ENCODE measurements at regions not wholly inside any gene's neighbourhood (a gene's known extent, or its start where the extent isn't known, plus 50 kb on each side); places are given as distances from the start of the nearest gene placed in this dataset.
"Not testable (repeated sequence)": the region's sequence is repeated elsewhere in the genome, so short reads cannot be mapped to it uniquely, and the experiment has no call there.

DNA sequence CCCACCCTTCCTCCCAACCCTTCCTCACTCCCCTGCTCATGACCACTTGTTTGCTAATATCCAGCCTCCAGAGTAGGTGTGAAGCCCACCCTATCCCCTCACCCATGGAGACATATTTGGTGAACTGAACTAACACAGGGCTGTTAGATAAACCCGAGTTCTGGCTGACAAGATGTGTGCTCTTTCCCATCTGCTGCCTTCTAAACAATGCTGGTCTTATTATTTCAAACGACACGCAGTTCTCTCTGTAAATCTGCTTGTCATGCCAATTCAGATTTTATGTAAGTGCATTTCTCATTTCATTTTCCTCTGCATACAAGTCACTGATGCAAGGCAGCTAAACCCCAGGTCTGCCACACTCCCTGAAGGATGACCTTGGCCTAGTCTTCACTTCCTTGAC is 343.0 kb upstream of the CDH5 start:
- H4K20me1 ChIP-seq (ENCODE audit: control insufficient read depth, extremely low read depth, insufficient read depth, low read length), result no peaks in the 10 kb centered on the region
- no peak overlapping the region for H3K4me2 ChIP-seq (ENCODE audit: extremely low read depth, insufficient read depth, low read length)
- no peaks in the 10 kb centered on the region for H3K36me3 ChIP-seq (ENCODE audit: control insufficient read depth, insufficient read depth, low read length)
- TF ChIP-seq EZH2 (IDR thresholded peaks at IDR 0.05; ENCODE audit: low read length, missing control alignments), result no peak
- TF ChIP-seq, protein P1, sequence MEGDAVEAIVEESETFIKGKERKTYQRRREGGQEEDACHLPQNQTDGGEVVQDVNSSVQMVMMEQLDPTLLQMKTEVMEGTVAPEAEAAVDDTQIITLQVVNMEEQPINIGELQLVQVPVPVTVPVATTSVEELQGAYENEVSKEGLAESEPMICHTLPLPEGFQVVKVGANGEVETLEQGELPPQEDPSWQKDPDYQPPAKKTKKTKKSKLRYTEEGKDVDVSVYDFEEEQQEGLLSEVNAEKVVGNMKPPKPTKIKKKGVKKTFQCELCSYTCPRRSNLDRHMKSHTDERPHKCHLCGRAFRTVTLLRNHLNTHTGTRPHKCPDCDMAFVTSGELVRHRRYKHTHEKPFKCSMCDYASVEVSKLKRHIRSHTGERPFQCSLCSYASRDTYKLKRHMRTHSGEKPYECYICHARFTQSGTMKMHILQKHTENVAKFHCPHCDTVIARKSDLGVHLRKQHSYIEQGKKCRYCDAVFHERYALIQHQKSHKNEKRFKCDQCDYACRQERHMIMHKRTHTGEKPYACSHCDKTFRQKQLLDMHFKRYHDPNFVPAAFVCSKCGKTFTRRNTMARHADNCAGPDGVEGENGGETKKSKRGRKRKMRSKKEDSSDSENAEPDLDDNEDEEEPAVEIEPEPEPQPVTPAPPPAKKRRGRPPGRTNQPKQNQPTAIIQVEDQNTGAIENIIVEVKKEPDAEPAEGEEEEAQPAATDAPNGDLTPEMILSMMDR (conservative IDR thresholded peaks at IDR 0.05 in 1 of 2, IDR thresholded peaks at IDR 0.05 in 1 of 2; ENCODE audit: low read depth in 1 of 2, low read length in 2 of 2), result no peak
- no peaks in the 10 kb centered on the region for H3K79me2 ChIP-seq (ENCODE audit: control insufficient read depth, insufficient read depth, low read length)
- H3K4me1 ChIP-seq (ENCODE audit: control insufficient read depth, extremely low read depth, insufficient read depth, low read length), result peaks cover 11% of the 10 kb centered on the region
- H3K27ac ChIP-seq (ENCODE audit: insufficient read depth, low read length), result no peak overlapping the region
- no peak overlapping the region for H2AFZ ChIP-seq (ENCODE audit: low read length)
- DNase-seq (ENCODE audit: low read depth in 2 of 2), result no peak
- H3K27me3 ChIP-seq (ENCODE audit: control insufficient read depth, insufficient read depth, low read length), result no peaks in the 10 kb centered on the region
- no peak overlapping the region for H3K4me3 ChIP-seq (replicated peaks in 1 of 4; ENCODE audit: control extremely low read depth in 1 of 4, insufficient read depth in 1 of 4, low read depth in 3 of 4, low read length in 4 of 4)
- no peaks in the 10 kb centered on the region for H3K9me3 ChIP-seq (ENCODE audit: control insufficient read depth, insufficient read depth, low read depth, low read length)
- no peak overlapping the region for H3K9ac ChIP-seq (ENCODE audit: insufficient read depth, low read length)

GRCh38 chr16:66020642-66021041 is 345.8 kb upstream of the CDH5 start:
- no peaks in the 10 kb centered on the region for H3K9me3 ChIP-seq (ENCODE audit: control insufficient read depth, insufficient read depth, low read depth, low read length)
- DNase-seq (ENCODE audit: low read depth in 2 of 2), result peak; percentile 36 to 52
- H3K4me2 ChIP-seq (ENCODE audit: extremely low read depth, insufficient read depth, low read length), result no peak overlapping the region
- H4K20me1 ChIP-seq (ENCODE audit: control insufficient read depth, extremely low read depth, insufficient read depth, low read length), result no peaks in the 10 kb centered on the region
- peaks cover 5% of the 10 kb centered on the region for H3K4me1 ChIP-seq (ENCODE audit: control insufficient read depth, extremely low read depth, insufficient read depth, low read length)
- no peak overlapping the region for H3K9ac ChIP-seq (ENCODE audit: insufficient read depth, low read length)
- H3K36me3 ChIP-seq (ENCODE audit: control insufficient read depth, insufficient read depth, low read length), result no peaks in the 10 kb centered on the region
- no peaks in the 10 kb centered on the region for H3K79me2 ChIP-seq (ENCODE audit: control insufficient read depth, insufficient read depth, low read length)
- no peaks in the 10 kb centered on the region for H3K27me3 ChIP-seq (ENCODE audit: control insufficient read depth, insufficient read depth, low read length)
- H2AFZ ChIP-seq (ENCODE audit: low read length), result no peak overlapping the region
- no peak overlapping the region for H3K4me3 ChIP-seq (replicated peaks in 1 of 4; ENCODE audit: control extremely low read depth in 1 of 4, insufficient read depth in 1 of 4, low read depth in 3 of 4, low read length in 4 of 4)
- peak overlapping the region; percentile 59 for H3K27ac ChIP-seq (ENCODE audit: insufficient read depth, low read length)
- no peak for TF ChIP-seq EZH2 (IDR thresholded peaks at IDR 0.05; ENCODE audit: low read length, missing control alignments)
- TF ChIP-seq, protein P1 (conservative IDR thresholded peaks at IDR 0.05 in 1 of 2, IDR thresholded peaks at IDR 0.05 in 1 of 2; ENCODE audit: low read depth in 1 of 2, low read length in 2 of 2), result no peak

DNA sequence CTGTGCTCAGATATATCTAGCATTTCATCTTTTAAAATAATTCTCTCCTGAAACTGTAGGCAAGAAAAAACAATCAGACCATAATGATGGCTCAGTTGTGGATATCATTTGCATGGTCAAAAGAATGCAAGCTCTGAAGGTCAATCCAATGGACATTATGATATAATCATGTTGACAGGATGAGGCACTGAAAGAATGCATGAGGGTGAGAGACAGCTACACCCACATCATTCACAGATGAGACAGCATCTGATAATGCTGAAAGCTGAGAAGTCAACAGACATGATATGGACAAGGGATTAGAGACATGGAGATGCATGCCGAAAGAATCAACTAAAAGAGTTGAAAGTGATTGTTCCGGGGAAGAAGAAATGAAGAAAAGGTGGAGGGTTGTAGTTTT is 346.4 kb upstream of the CDH5 start:
- Histone ChIP-seq H3K9me3 (ENCODE audit: control insufficient read depth, insufficient read depth, low read depth, low read length) (no peaks in the 10 kb centered on the region), H3K27ac (ENCODE audit: insufficient read depth, low read length) (peak overlapping the region; percentile 59), H4K20me1 (ENCODE audit: control insufficient read depth, extremely low read depth, insufficient read depth, low read length) (no peaks in the 10 kb centered on the region), H2AFZ (ENCODE audit: low read length) (no peak overlapping the region), H3K9ac (ENCODE audit: insufficient read depth, low read length) (no peak overlapping the region), H3K27me3 (ENCODE audit: control insufficient read depth, insufficient read depth, low read length) (no peaks in the 10 kb centered on the region), H3K4me2 (ENCODE audit: extremely low read depth, insufficient read depth, low read length) (no peak overlapping the region), H3K4me1 (ENCODE audit: control insufficient read depth, extremely low read depth, insufficient read depth, low read length) (peaks cover 5% of the 10 kb centered on the region), H3K36me3 (ENCODE audit: control insufficient read depth, insufficient read depth, low read length) (no peaks in the 10 kb centered on the region), H3K79me2 (ENCODE audit: control insufficient read depth, insufficient read depth, low read length) (no peaks in the 10 kb centered on the region), H3K4me3 (replicated peaks in 1 of 4; ENCODE audit: control extremely low read depth in 1 of 4, insufficient read depth in 1 of 4, low read depth in 3 of 4, low read length in 4 of 4) (no peak overlapping the region)
- TF ChIP-seq EZH2 (IDR thresholded peaks at IDR 0.05; ENCODE audit: low read length, missing control alignments), result no peak
- TF ChIP-seq, protein P1 (conservative IDR thresholded peaks at IDR 0.05 in 1 of 2, IDR thresholded peaks at IDR 0.05 in 1 of 2; ENCODE audit: low read depth in 1 of 2, low read length in 2 of 2), result no peak
- peak in 1 of 2 donors; percentile 26 for DNase-seq (ENCODE audit: low read depth in 2 of 2)

GRCh38 chr16:66019502-66019901 is 347.0 kb upstream of the CDH5 start:
- H3K9ac ChIP-seq (ENCODE audit: insufficient read depth, low read length); H3K4me2 ChIP-seq (ENCODE audit: extremely low read depth, insufficient read depth, low read length); H3K4me1 ChIP-seq (ENCODE audit: control insufficient read depth, extremely low read depth, insufficient read depth, low read length); H3K9me3 ChIP-seq (ENCODE audit: control insufficient read depth, insufficient read depth, low read depth, low read length); H2AFZ ChIP-seq (ENCODE audit: low read length); H4K20me1 ChIP-seq (ENCODE audit: control insufficient read depth, extremely low read depth, insufficient read depth, low read length); DNase-seq (ENCODE audit: low read depth in 2 of 2); H3K27me3 ChIP-seq (ENCODE audit: control insufficient read depth, insufficient read depth, low read length); H3K27ac ChIP-seq (ENCODE audit: insufficient read depth, low read length); H3K36me3 ChIP-seq (ENCODE audit: control insufficient read depth, insufficient read depth, low read length); H3K4me3 ChIP-seq (replicated peaks in 1 of 4; ENCODE audit: control extremely low read depth in 1 of 4, insufficient read depth in 1 of 4, low read depth in 3 of 4, low read length in 4 of 4); H3K79me2 ChIP-seq (ENCODE audit: control insufficient read depth, insufficient read depth, low read length): not testable (repeated sequence)
